A673 (cell line): ENCODE measurements at regions not wholly inside any gene's neighbourhood (a gene's known extent, or its start where the extent isn't known, plus 50 kb on each side); places are given as distances from the start of the nearest gene placed in this dataset.

Experiments
- BruUV-seq: library from RNA; stranded (reverse); fragments of 400-500 nt; replicated peaks from 2 replicates; lab custom pipeline; 2021; lab: Mats Ljungman, UMichigan
- CTCF ChIA-PET: fragments of 300-600 bp; sonication (Branson Sonifier 250); formaldehyde crosslinking; loops from one replicate; lab custom pipeline; 2022; ENCODE audit warnings: antibody characterized with exemption; lab: Charles Lee
- POLR2A ChIA-PET: fragments of 300-600 bp; sonication (Branson Sonifier 250); formaldehyde crosslinking; loops from one replicate; lab custom pipeline; 2022; ENCODE audit warnings: antibody characterized with exemption; ENCODE audit not compliant: low non-redundant PET; lab: Charles Lee
- DNase-seq: peaks from one replicate; pipeline ENCODE4 v3.0.0-alpha.2; 2015; ENCODE audit warnings: low spot score
- H3K27ac ChIP-seq: fragments of 200-600 bp; sonication (generic); 2 replicates; pipeline ENCODE4 v1.5.1; 2016; ENCODE audit warnings: mixed run types, low read depth, mild to moderate bottlenecking, mixed read lengths, antibody characterized with exemption, low read length; ENCODE audit not compliant: poor library complexity, severe bottlenecking
- H3K27me3 ChIP-seq: fragments of 200-600 bp; sonication (generic); replicated peaks from 2 replicates; pipeline ENCODE4 v1.6.1; 2017; ENCODE audit warnings: mixed run types, low read depth, mild to moderate bottlenecking, mixed read lengths, antibody characterized with exemption, low read length; ENCODE audit not compliant: insufficient read depth, poor library complexity
- H3K36me3 ChIP-seq: fragments of 200-600 bp; sonication (generic); 2 replicates; pipeline ENCODE4 v1.6.1; 2016; ENCODE audit warnings: mixed run types, mild to moderate bottlenecking, mixed read lengths, antibody characterized with exemption, low read length; ENCODE audit not compliant: insufficient read depth, poor library complexity, severe bottlenecking
- H3K4me1 ChIP-seq: fragments of 200-600 bp; sonication (generic); 2 replicates; pipeline ENCODE4 v1.6.1; 2017; ENCODE audit warnings: mixed run types, mild to moderate bottlenecking, mixed read lengths, antibody characterized with exemption, low read length; ENCODE audit not compliant: insufficient read depth, poor library complexity, severe bottlenecking
- H3K4me3 ChIP-seq: fragments of 200-600 bp; sonication (generic); 2 replicates; pipeline ENCODE4 v1.5.1; 2016; ENCODE audit warnings: low read depth, mixed run types, mild to moderate bottlenecking, mixed read lengths, low read length; ENCODE audit not compliant: poor library complexity, severe bottlenecking
- H3K9me3 ChIP-seq: fragments of 200-600 bp; sonication (generic); 2 replicates; pipeline ENCODE4 v1.6.1; 2016; ENCODE audit warnings: mixed run types, low read depth, mild to moderate bottlenecking, mixed read lengths, antibody characterized with exemption, low read length; ENCODE audit not compliant: poor library complexity, severe bottlenecking
- EZH2 ChIP-seq: fragments of 200-600 bp; sonication (generic); IDR thresholded peaks from 2 replicates; pipeline ENCODE4 v1.6.1; 2017; ENCODE audit warnings: borderline replicate concordance, low read depth, mild to moderate bottlenecking, mixed read lengths, antibody characterized with exemption, low read length; ENCODE audit not compliant: poor library complexity, severe bottlenecking
- intact Hi-C: fragments of 100-400 bp; cut with micrococcal nuclease; formaldehyde crosslinking; loops from one replicate; pipeline ENCODE4 v1.10.0; 2022; ENCODE audit not compliant: unreplicated experiment
- TF ChIP-seq, protein P1 (sequence below): fragments of 300-800, 200-600 bp; sonication (generic); conservative IDR thresholded peaks from 2 replicates; pipeline ENCODE4 v1.5.1; 2017; ENCODE audit warnings: low read depth, mild to moderate bottlenecking, antibody characterized with exemption, low read length, moderate library complexity, mixed read lengths

GRCh38 chr1:5620997-5621396 is 371.2 kb downstream of the NPHP4 start:
- no peak for TF ChIP-seq EZH2
- TF ChIP-seq, protein P1, sequence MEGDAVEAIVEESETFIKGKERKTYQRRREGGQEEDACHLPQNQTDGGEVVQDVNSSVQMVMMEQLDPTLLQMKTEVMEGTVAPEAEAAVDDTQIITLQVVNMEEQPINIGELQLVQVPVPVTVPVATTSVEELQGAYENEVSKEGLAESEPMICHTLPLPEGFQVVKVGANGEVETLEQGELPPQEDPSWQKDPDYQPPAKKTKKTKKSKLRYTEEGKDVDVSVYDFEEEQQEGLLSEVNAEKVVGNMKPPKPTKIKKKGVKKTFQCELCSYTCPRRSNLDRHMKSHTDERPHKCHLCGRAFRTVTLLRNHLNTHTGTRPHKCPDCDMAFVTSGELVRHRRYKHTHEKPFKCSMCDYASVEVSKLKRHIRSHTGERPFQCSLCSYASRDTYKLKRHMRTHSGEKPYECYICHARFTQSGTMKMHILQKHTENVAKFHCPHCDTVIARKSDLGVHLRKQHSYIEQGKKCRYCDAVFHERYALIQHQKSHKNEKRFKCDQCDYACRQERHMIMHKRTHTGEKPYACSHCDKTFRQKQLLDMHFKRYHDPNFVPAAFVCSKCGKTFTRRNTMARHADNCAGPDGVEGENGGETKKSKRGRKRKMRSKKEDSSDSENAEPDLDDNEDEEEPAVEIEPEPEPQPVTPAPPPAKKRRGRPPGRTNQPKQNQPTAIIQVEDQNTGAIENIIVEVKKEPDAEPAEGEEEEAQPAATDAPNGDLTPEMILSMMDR, result peak; percentile 63
- DNase-seq, result peak; percentile 47
- no peaks in the 10 kb centered on the region for H3K36me3 ChIP-seq
- H3K4me3 ChIP-seq, result no peak overlapping the region
- no peaks in the 10 kb centered on the region for H3K4me1 ChIP-seq
- H3K27me3 ChIP-seq, result peaks cover 34% of the 10 kb centered on the region
- no peaks in the 10 kb centered on the region for H3K9me3 ChIP-seq
- intact Hi-C loops, result loop anchor here (5.0 kb wide), 1 partner anchor 109 kb away; no protein-coding TSS in a partner anchor
- H3K27ac ChIP-seq, result no peak overlapping the region
- no TSS peak for BruUV-seq
- CTCF ChIA-PET, result interaction anchor here (0.7 kb wide), 1 partner anchor 124 kb away, joined by 7 read pairs; no protein-coding TSS in a partner anchor
- POLR2A ChIA-PET, result no interaction called here

DNA sequence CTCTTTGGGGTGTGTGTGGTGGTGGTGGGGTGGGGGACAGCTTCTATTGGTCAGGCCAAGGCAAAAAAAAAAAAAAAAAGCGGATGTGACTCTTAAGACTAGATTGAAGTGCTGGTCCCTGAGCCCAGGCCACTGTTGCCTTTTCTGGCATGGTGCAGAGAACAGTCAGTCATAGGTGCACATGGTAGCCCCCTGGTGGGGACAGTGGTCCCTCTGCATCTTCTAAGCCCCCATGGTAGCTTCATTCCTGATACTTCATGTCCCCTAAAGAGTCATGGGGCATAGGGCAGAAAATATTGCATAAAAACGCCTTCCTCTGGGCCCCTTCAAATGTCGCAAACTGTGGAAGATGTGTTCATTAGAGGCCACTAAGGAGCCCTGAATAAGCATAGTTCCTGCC is 371.8 kb downstream of the NPHP4 start:
- no peak for DNase-seq
- no peaks in the 10 kb centered on the region for H3K9me3 ChIP-seq
- no peak overlapping the region for H3K4me3 ChIP-seq
- no peak for TF ChIP-seq EZH2
- TF ChIP-seq, protein P1, result no peak
- peaks cover 35% of the 10 kb centered on the region for H3K27me3 ChIP-seq
- POLR2A ChIA-PET, result no interaction called here
- intact Hi-C loops, result loop anchor here (5.0 kb wide), 1 partner anchor 108 kb away; no protein-coding TSS in a partner anchor
- CTCF ChIA-PET, result interaction anchor here (0.7 kb wide), 1 partner anchor 125 kb away, joined by 7 read pairs; no protein-coding TSS in a partner anchor
- no TSS peak for BruUV-seq
- no peaks in the 10 kb centered on the region for H3K36me3 ChIP-seq
- no peaks in the 10 kb centered on the region for H3K4me1 ChIP-seq
- H3K27ac ChIP-seq, result no peak overlapping the region

DNA sequence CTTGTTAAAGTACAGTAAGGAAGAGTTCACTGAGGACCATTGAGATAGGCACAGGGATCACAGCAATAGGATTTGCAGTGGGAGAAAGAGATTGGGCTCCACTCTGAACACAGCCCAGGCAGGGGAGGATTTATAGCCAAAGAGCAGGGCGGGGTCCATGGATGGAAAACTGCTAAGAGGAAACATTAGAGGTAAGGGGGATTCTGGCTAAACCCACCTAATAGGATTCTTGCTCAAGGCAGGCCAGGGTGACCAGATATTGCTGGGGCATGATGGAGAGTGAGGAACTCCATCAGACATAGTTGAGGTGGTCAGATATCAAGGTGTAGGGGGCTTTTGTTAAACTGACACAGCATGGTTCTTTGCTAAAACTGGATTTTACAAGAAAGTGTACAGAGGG is 372.8 kb downstream of the NPHP4 start:
- no peaks in the 10 kb centered on the region for H3K9me3 ChIP-seq
- intact Hi-C loops, result no loop called here
- BruUV-seq, result no TSS peak
- peaks cover 40% of the 10 kb centered on the region for H3K27me3 ChIP-seq
- H3K4me3 ChIP-seq, result no peak overlapping the region
- H3K27ac ChIP-seq, result no peak overlapping the region
- no peaks in the 10 kb centered on the region for H3K36me3 ChIP-seq
- no peaks in the 10 kb centered on the region for H3K4me1 ChIP-seq
- ChIA-PET POLR2A (no interaction called here), CTCF (no interaction called here)
- TF ChIP-seq, protein P1, result no peak
- no peak for TF ChIP-seq EZH2
- no peak for DNase-seq
